Mucosa of descending colon (tissue), 3 donors: ENCODE measurements at regions not wholly inside any gene's neighbourhood (a gene's known extent, or its start where the extent isn't known, plus 50 kb on each side); places are given as distances from the start of the nearest gene placed in this dataset.

Experiments used
- ATAC-seq: fragments of 200-7000 bp; cut with Tn5 transposase; one replicate; pipeline ENCODE4 v1.9.1; 2020; ENCODE audit warnings: mild to moderate bottlenecking, moderate library complexity
- DNase-seq, 3 donors: peaks; one replicate each; pipeline ENCODE4 v3.0.0-alpha.2; 2020
- H3K36me3 ChIP-seq: fragments of 200-600 bp; one replicate; pipeline ENCODE4 v1.8.0; 2021; ENCODE audit warnings: low read depth, mild to moderate bottlenecking
- H3K4me1 ChIP-seq: fragments of 200-600 bp; one replicate; pipeline ENCODE4 v1.8.0; 2021; ENCODE audit warnings: low read depth, mild to moderate bottlenecking
- H3K4me3 ChIP-seq: fragments of 200-600 bp; one replicate; pipeline ENCODE4 v1.8.0; 2021; ENCODE audit warnings: mild to moderate bottlenecking
- H3K9me3 ChIP-seq: fragments of 200-600 bp; one replicate; pipeline ENCODE4 v1.8.0; 2021; ENCODE audit warnings: mild to moderate bottlenecking
- CTCF ChIP-seq: fragments of 200-600 bp; IDR thresholded peaks from one replicate; pipeline ENCODE4 v1.8.0; 2022; ENCODE audit warnings: antibody characterized with exemption, mild to moderate bottlenecking
- intact Hi-C, 2 donors: fragments of 100-400 bp; cut with DNase I in 1 of 2; cut with micrococcal nuclease in 1 of 2; formaldehyde crosslinking; loops; one replicate each; pipeline versions ENCODE4 v1.11.0 to v1.11.1; 2022; cut with DNase I, micrococcal nuclease
- donor health status: DM: no; HTN: no; CAD: no; lungs with moderate emphysema.
- donor health status: DM: no; HTN: no; CAD: no.
- donor health status: DM: no; HTN: yes; CAD: no.

GRCh38 chr6:80541886-80542285, 435.4 kb downstream of the BCKDHB start:
- ATAC-seq: no peak
- no peak for DNase-seq
- intact Hi-C loops: no loop called here

GRCh38 chr6:80541181-80541580, 434.7 kb downstream of the BCKDHB start:
- DNase-seq (no peak), ATAC-seq (no peak)
- Histone ChIP-seq H3K4me1 (no peaks in the 10 kb centered on the region), H3K36me3 (no peaks in the 10 kb centered on the region), H3K4me3 (no peak overlapping the region), H3K9me3 (no peaks in the 10 kb centered on the region)
- intact Hi-C loops: no loop called here
- TF ChIP-seq CTCF: no peak

More at GRCh38 chr6:80541886-80542285, 435.4 kb downstream of the BCKDHB start:
- no peak overlapping the region for H3K4me3 ChIP-seq
- H3K36me3 ChIP-seq: no peaks in the 10 kb centered on the region
- H3K9me3 ChIP-seq: no peaks in the 10 kb centered on the region
- no peaks in the 10 kb centered on the region for H3K4me1 ChIP-seq
- no peak for TF ChIP-seq CTCF

GRCh38 chr6:80540700-80541099, 434.2 kb downstream of the BCKDHB start:
- no peaks in the 10 kb centered on the region for H3K36me3 ChIP-seq
- ATAC-seq: no peak
- TF ChIP-seq CTCF: no peak
- no peaks in the 10 kb centered on the region for H3K9me3 ChIP-seq
- no peaks in the 10 kb centered on the region for H3K4me1 ChIP-seq
- H3K4me3 ChIP-seq: no peak overlapping the region
- intact Hi-C loops: no loop called here
- no peak for DNase-seq

GRCh38 chr6:80537118-80537972, 430.9 kb downstream of the BCKDHB start:
- no peak for DNase-seq
- intact Hi-C loops: no loop called here
- no peak for TF ChIP-seq CTCF
- Histone ChIP-seq H3K36me3 (no peaks in the 10 kb centered on the region), H3K4me3 (no peak overlapping the region), H3K9me3 (no peaks in the 10 kb centered on the region), H3K4me1 (no peaks in the 10 kb centered on the region)
- no peak for ATAC-seq

- H3K4me3 ChIP-seq: no peak overlapping the region
- no peak for TF ChIP-seq CTCF
- no peak for ATAC-seq
Observed at GRCh38 chr6:80535914-80536565, 429.6 kb downstream of the BCKDHB start.

More at GRCh38 chr6:80535914-80536565, 429.6 kb downstream of the BCKDHB start:
- no peak for DNase-seq
- Histone ChIP-seq H3K9me3 (no peaks in the 10 kb centered on the region), H3K4me1 (no peaks in the 10 kb centered on the region), H3K36me3 (no peaks in the 10 kb centered on the region)
- intact Hi-C loops: no loop called here
